HPDE6-E6E7 (cell line): ENCODE measurements at regions not wholly inside any gene's neighbourhood (a gene's known extent, or its start where the extent isn't known, plus 50 kb on each side); places are given as distances from the start of the nearest gene placed in this dataset.

Experiments used
- DNase-seq: peaks from one replicate; pipeline ENCODE4 v3.0.0; 2011; ENCODE audit warnings: missing footprints; ENCODE audit errors: extremely low spot score

GRCh38 chr18:78589916-78590437 is 389.6 kb upstream of the SALL3 start:
- DNase-seq: no peak

GRCh38 chr18:78595453-78595852 is 384.2 kb upstream of the SALL3 start:
- no peak for DNase-seq

GRCh38 chr18:78595924-78596573 is 383.6 kb upstream of the SALL3 start:
- no peak for DNase-seq

- no peak for DNase-seq
Observed at GRCh38 chr18:78596794-78597345, 382.7 kb upstream of the SALL3 start.

- DNase-seq: no peak
Observed at GRCh38 chr18:78601349-78601748, 378.3 kb upstream of the SALL3 start.

GRCh38 chr18:78601923-78602322 is 377.7 kb upstream of the SALL3 start:
- no peak for DNase-seq

- no peak for DNase-seq
Observed at GRCh38 chr18:78602430-78602829, 377.2 kb upstream of the SALL3 start.

- no peak for DNase-seq
Observed at GRCh38 chr18:78603102-78603983, 376.3 kb upstream of the SALL3 start.

GRCh38 chr18:78605255-78605654 is 374.4 kb upstream of the SALL3 start:
- DNase-seq: no peak

GRCh38 chr18:78607221-78607620 is 372.4 kb upstream of the SALL3 start:
- DNase-seq: no peak

- DNase-seq: no peak
Observed at GRCh38 chr18:78607784-78608183, 371.8 kb upstream of the SALL3 start.

- no peak for DNase-seq
Observed at GRCh38 chr18:78610179-78610578, 369.4 kb upstream of the SALL3 start.

- DNase-seq: no peak
Observed at GRCh38 chr18:78611201-78611800, 368.3 kb upstream of the SALL3 start.

- DNase-seq: no peak
Observed at GRCh38 chr18:78611869-78612268, 367.7 kb upstream of the SALL3 start.

- no peak for DNase-seq
Observed at GRCh38 chr18:78612318-78612717, 367.3 kb upstream of the SALL3 start.

GRCh38 chr18:78612801-78613200 is 366.8 kb upstream of the SALL3 start:
- DNase-seq: no peak

- no peak for DNase-seq
Observed at GRCh38 chr18:78618726-78619125, 360.9 kb upstream of the SALL3 start.

- no peak for DNase-seq
Observed at GRCh38 chr18:78619854-78620253, 359.8 kb upstream of the SALL3 start.

GRCh38 chr18:78620326-78620725 is 359.3 kb upstream of the SALL3 start:
- DNase-seq: no peak

- no peak for DNase-seq
Observed at GRCh38 chr18:78621141-78621755, 358.4 kb upstream of the SALL3 start.

GRCh38 chr18:78622251-78622906 is 357.2 kb upstream of the SALL3 start:
- no peak for DNase-seq
